Brain microvascular endothelial cell (primary cell): ENCODE measurements at regions not wholly inside any gene's neighbourhood (a gene's known extent, or its start where the extent isn't known, plus 50 kb on each side); places are given as distances from the start of the nearest gene placed in this dataset.

Experiments
- DNase-seq: peaks from one replicate; pipeline ENCODE4 v3.0.0-alpha.2; 2020
- H3K27ac ChIP-seq: fragments of 250-450 bp; sonication (Bioruptor Pico); 2 replicates; pipeline ENCODE4 v1.5.1; 2020; ENCODE audit warnings: mild to moderate bottlenecking, moderate library complexity
- H3K27me3 ChIP-seq: fragments of 250-450 bp; sonication (Bioruptor Pico); replicated peaks from 2 replicates; pipeline ENCODE4 v1.5.1; 2020; ENCODE audit warnings: mild to moderate bottlenecking
- H3K36me3 ChIP-seq: fragments of 250-450 bp; sonication (Bioruptor Pico); replicated peaks from 2 replicates; pipeline ENCODE4 v1.5.1; 2020; ENCODE audit warnings: mild to moderate bottlenecking
- H3K4me3 ChIP-seq: 2 replicates; pipeline ENCODE4 v1.5.1; 2011; ENCODE audit warnings: low read depth, mild to moderate bottlenecking, control low read depth, low read length, moderate library complexity
- in situ Hi-C: cut with HindIII; loops from 2 replicates; pipeline ENCODE4 v1.10.0; 2017; ENCODE audit warnings: low sequenced_read_pairs, low pct_ligation_motif_present
- TF ChIP-seq, protein P1 (sequence below): IDR thresholded peaks from 2 replicates; pipeline ENCODE4 v1.5.1; 2011; ENCODE audit warnings: low read depth, mild to moderate bottlenecking, moderate library complexity, low read length, control low read depth, inconsistent platforms; ENCODE audit errors: missing control alignments

- H3K36me3 ChIP-seq = no peaks in the 10 kb centered on the region
- in situ Hi-C loops = no loop called here
- TF ChIP-seq, protein P1, sequence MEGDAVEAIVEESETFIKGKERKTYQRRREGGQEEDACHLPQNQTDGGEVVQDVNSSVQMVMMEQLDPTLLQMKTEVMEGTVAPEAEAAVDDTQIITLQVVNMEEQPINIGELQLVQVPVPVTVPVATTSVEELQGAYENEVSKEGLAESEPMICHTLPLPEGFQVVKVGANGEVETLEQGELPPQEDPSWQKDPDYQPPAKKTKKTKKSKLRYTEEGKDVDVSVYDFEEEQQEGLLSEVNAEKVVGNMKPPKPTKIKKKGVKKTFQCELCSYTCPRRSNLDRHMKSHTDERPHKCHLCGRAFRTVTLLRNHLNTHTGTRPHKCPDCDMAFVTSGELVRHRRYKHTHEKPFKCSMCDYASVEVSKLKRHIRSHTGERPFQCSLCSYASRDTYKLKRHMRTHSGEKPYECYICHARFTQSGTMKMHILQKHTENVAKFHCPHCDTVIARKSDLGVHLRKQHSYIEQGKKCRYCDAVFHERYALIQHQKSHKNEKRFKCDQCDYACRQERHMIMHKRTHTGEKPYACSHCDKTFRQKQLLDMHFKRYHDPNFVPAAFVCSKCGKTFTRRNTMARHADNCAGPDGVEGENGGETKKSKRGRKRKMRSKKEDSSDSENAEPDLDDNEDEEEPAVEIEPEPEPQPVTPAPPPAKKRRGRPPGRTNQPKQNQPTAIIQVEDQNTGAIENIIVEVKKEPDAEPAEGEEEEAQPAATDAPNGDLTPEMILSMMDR = no peak
These were observed 412.3 kb upstream of the ADGRL2 start for GRCh38 chr1:81388435-81388834.

GRCh38 chr1:81387446-81387845 is 413.3 kb upstream of the ADGRL2 start:
- H3K27ac ChIP-seq = no peak overlapping the region
- no peaks in the 10 kb centered on the region for H3K27me3 ChIP-seq
- TF ChIP-seq, protein P1 = no peak
- DNase-seq = no peak
- H3K4me3 ChIP-seq = no peak overlapping the region
- in situ Hi-C loops = no loop called here
- H3K36me3 ChIP-seq = no peaks in the 10 kb centered on the region

More at GRCh38 chr1:81388435-81388834, 412.3 kb upstream of the ADGRL2 start:
- no peaks in the 10 kb centered on the region for H3K27me3 ChIP-seq
- DNase-seq = no peak
- H3K27ac ChIP-seq = no peak overlapping the region
- H3K4me3 ChIP-seq = no peak overlapping the region

DNA sequence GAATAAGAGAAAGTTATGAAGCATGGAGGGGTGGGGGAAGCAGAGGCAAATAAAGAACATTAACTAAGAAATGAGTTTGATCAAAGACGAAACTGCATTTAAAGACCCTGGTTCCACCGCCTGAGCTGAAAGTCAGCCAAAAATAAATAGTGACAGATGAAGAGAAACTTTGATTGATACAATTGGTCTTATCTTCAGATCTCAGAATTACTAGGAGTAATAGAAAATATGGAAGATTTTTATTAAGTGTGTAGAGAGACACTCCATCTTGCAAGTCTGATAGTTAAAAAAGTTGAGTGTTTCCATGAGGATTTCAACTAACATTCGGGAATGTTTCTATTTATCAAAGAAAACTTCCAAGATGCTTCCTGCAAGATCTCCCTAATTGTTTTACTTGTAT is 418.2 kb upstream of the ADGRL2 start:
- DNase-seq = no peak
- TF ChIP-seq, protein P1 = no peak
- Histone ChIP-seq H3K27me3 (no peaks in the 10 kb centered on the region), H3K36me3 (no peaks in the 10 kb centered on the region), H3K4me3 (no peak overlapping the region), H3K27ac (no peak overlapping the region)
- in situ Hi-C loops = no loop called here

GRCh38 chr1:81381881-81382280 is 418.9 kb upstream of the ADGRL2 start:
- in situ Hi-C loops = no loop called here
- Histone ChIP-seq H3K36me3 (no peaks in the 10 kb centered on the region), H3K27ac (no peak overlapping the region), H3K4me3 (no peak overlapping the region), H3K27me3 (no peaks in the 10 kb centered on the region)
- DNase-seq = no peak
- TF ChIP-seq, protein P1 = no peak

DNA sequence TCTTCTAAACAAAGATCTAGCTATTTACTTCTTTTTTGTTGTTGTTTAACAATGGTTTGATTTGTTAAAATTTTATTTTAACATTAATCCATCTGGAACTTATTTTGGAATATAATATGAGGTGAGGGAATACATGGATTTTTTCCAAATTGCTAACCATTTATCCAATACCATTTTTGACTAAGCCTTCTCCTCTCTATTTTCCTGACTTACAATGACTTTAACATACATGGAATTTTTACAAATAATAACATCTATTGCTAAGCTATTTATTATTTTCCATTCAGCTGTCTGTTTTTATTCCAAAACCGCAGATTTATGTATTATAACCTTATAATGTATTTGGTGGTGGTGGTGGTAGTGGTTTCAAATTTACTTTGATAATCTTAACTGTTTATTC is 420.3 kb upstream of the ADGRL2 start:
- H3K4me3 ChIP-seq = no peak overlapping the region
- in situ Hi-C loops = no loop called here

DNA sequence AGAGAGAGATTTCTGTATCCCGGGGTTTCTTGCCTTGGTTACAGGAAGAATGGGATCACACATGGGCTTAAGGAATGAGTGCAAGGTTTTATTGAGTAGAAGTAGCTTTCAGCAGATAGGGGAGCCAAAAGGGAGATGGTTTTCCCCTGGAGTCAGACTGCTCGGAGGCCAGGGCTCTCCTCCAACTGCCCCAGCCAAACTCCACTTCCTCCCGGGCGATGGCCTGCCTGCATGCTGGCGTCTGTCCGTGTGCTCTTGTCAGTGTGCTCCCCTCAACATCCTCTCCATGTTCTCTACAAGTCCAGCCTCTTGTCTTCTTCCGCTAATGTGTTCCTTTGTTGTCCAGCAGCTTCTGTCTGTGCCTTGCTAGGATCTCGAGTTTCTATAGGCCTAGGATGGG is 421.3 kb upstream of the ADGRL2 start:
- H3K27me3 ChIP-seq = no peaks in the 10 kb centered on the region
- TF ChIP-seq, protein P1 = no peak
- H3K27ac ChIP-seq = no peak overlapping the region
- H3K4me3 ChIP-seq = no peak overlapping the region
- no peaks in the 10 kb centered on the region for H3K36me3 ChIP-seq
- no peak for DNase-seq
- in situ Hi-C loops = no loop called here

More for the DNA sequence above, 420.3 kb upstream of the ADGRL2 start:
- TF ChIP-seq, protein P1 = no peak
- H3K36me3 ChIP-seq = no peaks in the 10 kb centered on the region
- H3K27me3 ChIP-seq = no peaks in the 10 kb centered on the region
- DNase-seq = no peak
- no peak overlapping the region for H3K27ac ChIP-seq
